CD14-positive monocyte (primary cell): ENCODE measurements at regions not wholly inside any gene's neighbourhood (a gene's known extent, or its start where the extent isn't known, plus 50 kb on each side); places are given as distances from the start of the nearest gene placed in this dataset.

Source experiments
- DNase-seq, 3 donors: peaks; one replicate each; pipeline ENCODE4 v3.0.0-alpha.2; 2011 to 2022
- H2AFZ ChIP-seq: 2 replicates; pipeline ENCODE4 v1.6.0; 2012; ENCODE audit warnings: mild to moderate bottlenecking, low read depth, low read length, inconsistent platforms; ENCODE audit not compliant: insufficient read depth, poor library complexity, severe bottlenecking
- H3K27ac ChIP-seq, 2 donors: 1 replicate in 1 of 2; 2 replicates in 1 of 2; pipeline ENCODE4 v1.5.1; 2012 to 2013; ENCODE audit warnings: low read length in 2 of 2, control low read depth in 1 of 2, inconsistent platforms in 1 of 2, low read depth in 1 of 2, mild to moderate bottlenecking in 1 of 2
- H3K27me3 ChIP-seq, 2 donors: one replicate each; pipeline versions ENCODE4 v1.6.0 to v1.6.1; 2011 to 2013; ENCODE audit warnings: low read length in 2 of 2; ENCODE audit not compliant: control insufficient read depth in 2 of 2, insufficient read depth in 2 of 2
- H3K36me3 ChIP-seq, 2 donors: replicated peaks in 1 of 2; 1 replicate in 1 of 2; 2 replicates in 1 of 2; pipeline versions ENCODE4 v1.5.1 to v1.6.1; 2012 to 2013; ENCODE audit warnings: low read length in 2 of 2, control low read depth in 1 of 2, inconsistent platforms in 1 of 2, mild to moderate bottlenecking in 1 of 2; ENCODE audit not compliant: insufficient read depth in 2 of 2, control insufficient read depth in 1 of 2
- H3K4me1 ChIP-seq, 2 donors: 1 replicate in 1 of 2; 2 replicates in 1 of 2; pipeline versions ENCODE4 v1.5.1 to v1.6.1; 2012 to 2013; ENCODE audit warnings: low read length in 2 of 2, control low read depth in 1 of 2, inconsistent platforms in 1 of 2, mild to moderate bottlenecking in 1 of 2, moderate library complexity in 1 of 2; ENCODE audit not compliant: insufficient read depth in 2 of 2, control insufficient read depth in 1 of 2
- H3K4me2 ChIP-seq: replicated peaks from 2 replicates; pipeline ENCODE3; 2012; ENCODE audit warnings: low read length, moderate library complexity, mild to moderate bottlenecking; ENCODE audit not compliant: poor library complexity, severe bottlenecking; ENCODE audit errors: extremely low read depth
- H3K4me3 ChIP-seq, 3 experiments: fragments of 200-600 bp in 1 of 3; sonication (generic) in 1 of 3; replicated peaks in 1 of 3; 1 replicate in 2 of 3; 2 replicates in 1 of 3; pipeline ENCODE4 v1.5.1; 2011 to 2013; ENCODE audit warnings: low read length in 3 of 3, mild to moderate bottlenecking in 3 of 3, control low read depth in 2 of 3, low read depth in 2 of 3, inconsistent platforms in 1 of 3, moderate library complexity in 1 of 3
- H3K79me2 ChIP-seq: 2 replicates; pipeline ENCODE4 v1.6.0; 2012; ENCODE audit warnings: mild to moderate bottlenecking, control low read depth, inconsistent platforms, low read length, moderate library complexity; ENCODE audit not compliant: insufficient read depth
- H3K9ac ChIP-seq: 2 replicates; pipeline ENCODE4 v1.6.0; 2017; ENCODE audit warnings: low read length, mild to moderate bottlenecking; ENCODE audit not compliant: insufficient read depth, poor library complexity, severe bottlenecking
- H3K9me3 ChIP-seq, 2 donors: replicated peaks in 1 of 2; 1 replicate in 1 of 2; 2 replicates in 1 of 2; pipeline versions ENCODE4 v1.5.1 to v1.6.1; 2012 to 2013; ENCODE audit warnings: low read length in 2 of 2, control low read depth in 1 of 2; ENCODE audit not compliant: control insufficient read depth in 1 of 2, insufficient read depth in 1 of 2
- H4K20me1 ChIP-seq: 2 replicates; pipeline ENCODE4 v1.6.0; 2012; ENCODE audit warnings: mild to moderate bottlenecking, low read length, control low read depth, moderate library complexity; ENCODE audit not compliant: insufficient read depth
- H3K27ac Mint-ChIP-seq, 7 donors: one replicate each; pipeline ENCODE4 v1.8.0; 2020; ENCODE audit warnings: mild to moderate bottlenecking in 7 of 7, mixed read lengths in 7 of 7, moderate library complexity in 6 of 7, inconsistent platforms in 2 of 7
- H3K27me3 Mint-ChIP-seq, 3 donors: one replicate each; pipeline ENCODE4 v1.8.0; 2021 to 2022; ENCODE audit warnings: low read depth in 3 of 3, mild to moderate bottlenecking in 3 of 3, mixed read lengths in 3 of 3, moderate library complexity in 3 of 3, inconsistent platforms in 1 of 3
- H3K36me3 Mint-ChIP-seq, 2 donors: one replicate each; pipeline ENCODE4 v1.8.0; 2020; ENCODE audit warnings: mixed read lengths in 2 of 2, inconsistent platforms in 1 of 2, mild to moderate bottlenecking in 1 of 2
- H3K4me1 Mint-ChIP-seq: one replicate; pipeline ENCODE4 v1.8.0; 2020; ENCODE audit warnings: mild to moderate bottlenecking, mixed read lengths
- H3K4me3 Mint-ChIP-seq, 2 donors: one replicate each; pipeline ENCODE4 v1.8.0; 2020; ENCODE audit warnings: mild to moderate bottlenecking in 2 of 2, mixed read lengths in 2 of 2, moderate library complexity in 1 of 2
- H3K9me3 Mint-ChIP-seq, 7 donors: one replicate each; pipeline ENCODE4 v1.8.0; 2020 to 2022; ENCODE audit warnings: mixed read lengths in 7 of 7, mild to moderate bottlenecking in 6 of 7, moderate library complexity in 6 of 7, inconsistent platforms in 2 of 7
- WGBS: methylation state at CpG from one replicate; pipeline ENCODE4 v1.1.5; 2013; ENCODE audit warnings: missing lambda C conversion rate; ENCODE audit not compliant: insufficient coverage; 5-methylcytosine and 5-hydroxymethylcytosine counted together
- intact Hi-C, 2 donors: fragments of 100-400 bp; cut with micrococcal nuclease; formaldehyde crosslinking; loops; one replicate each; pipeline versions ENCODE4 v1.15.0 to v1.15.1; 2023
- TF ChIP-seq, protein P1 (sequence below): fragments of 200-600 bp; IDR thresholded peaks from one replicate; pipeline ENCODE4 v1.8.0; 2022; ENCODE audit warnings: antibody characterized with exemption, mild to moderate bottlenecking

DNA sequence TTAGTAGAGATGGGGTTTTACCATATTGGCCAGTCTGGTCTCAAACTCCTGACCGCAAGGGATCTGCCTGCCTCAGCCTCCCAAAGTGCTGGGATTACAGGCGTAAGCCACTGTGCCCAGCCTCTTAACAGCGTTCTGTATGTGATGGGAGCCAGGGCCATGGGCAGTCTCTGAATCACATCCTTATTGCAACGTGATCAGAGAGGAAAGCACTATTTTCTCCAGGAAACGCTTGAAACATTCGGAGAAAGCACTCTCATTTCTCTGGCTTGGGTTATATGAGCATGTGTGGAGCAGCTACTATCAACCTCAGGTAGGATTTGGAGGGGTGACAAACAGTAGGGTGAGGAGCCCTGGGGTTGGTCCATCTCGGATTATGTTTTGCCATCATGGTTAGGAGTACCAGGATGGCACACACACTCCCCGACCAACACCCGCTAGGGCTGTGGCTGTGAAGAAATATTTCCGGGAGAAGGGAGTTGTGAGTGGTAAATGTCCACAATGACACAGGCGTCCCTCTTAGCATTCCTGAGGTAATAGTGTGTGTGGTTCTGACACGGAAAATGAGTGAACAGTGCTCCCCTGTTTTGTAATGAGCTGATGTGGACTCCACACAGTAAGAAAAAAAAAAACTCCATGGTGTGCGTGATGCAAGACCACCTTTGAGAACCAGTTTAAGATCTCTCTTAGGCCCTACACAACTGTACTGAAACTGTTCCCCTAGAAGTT is 406.2 kb upstream of the ZNF608 start:
- WGBS, result 93% methylated on average over 10 of the region's 13 CpGs
- no peak overlapping the region for H3K4me3 ChIP-seq
- Mint-ChIP-seq H3K4me1 (peaks cover 3% of the 10 kb centered on the region), H3K27me3 (peaks cover 0 to 6% (median 1%) of the 10 kb centered on the region in 3 donors), H3K4me3 (no peak overlapping the region), H3K27ac (no peak overlapping the region), H3K36me3 (no peaks in the 10 kb centered on the region), H3K9me3 (peaks cover 0 to 8% (median 0%) of the 10 kb centered on the region in 7 donors)
- no peaks in the 10 kb centered on the region for H3K79me2 ChIP-seq
- H3K27ac ChIP-seq, result no peak overlapping the region
- H4K20me1 ChIP-seq, result no peaks in the 10 kb centered on the region
- no peak overlapping the region for H3K4me2 ChIP-seq
- H3K36me3 ChIP-seq, result no peaks in the 10 kb centered on the region
- intact Hi-C loops, result no loop called here
- TF ChIP-seq, protein P1, sequence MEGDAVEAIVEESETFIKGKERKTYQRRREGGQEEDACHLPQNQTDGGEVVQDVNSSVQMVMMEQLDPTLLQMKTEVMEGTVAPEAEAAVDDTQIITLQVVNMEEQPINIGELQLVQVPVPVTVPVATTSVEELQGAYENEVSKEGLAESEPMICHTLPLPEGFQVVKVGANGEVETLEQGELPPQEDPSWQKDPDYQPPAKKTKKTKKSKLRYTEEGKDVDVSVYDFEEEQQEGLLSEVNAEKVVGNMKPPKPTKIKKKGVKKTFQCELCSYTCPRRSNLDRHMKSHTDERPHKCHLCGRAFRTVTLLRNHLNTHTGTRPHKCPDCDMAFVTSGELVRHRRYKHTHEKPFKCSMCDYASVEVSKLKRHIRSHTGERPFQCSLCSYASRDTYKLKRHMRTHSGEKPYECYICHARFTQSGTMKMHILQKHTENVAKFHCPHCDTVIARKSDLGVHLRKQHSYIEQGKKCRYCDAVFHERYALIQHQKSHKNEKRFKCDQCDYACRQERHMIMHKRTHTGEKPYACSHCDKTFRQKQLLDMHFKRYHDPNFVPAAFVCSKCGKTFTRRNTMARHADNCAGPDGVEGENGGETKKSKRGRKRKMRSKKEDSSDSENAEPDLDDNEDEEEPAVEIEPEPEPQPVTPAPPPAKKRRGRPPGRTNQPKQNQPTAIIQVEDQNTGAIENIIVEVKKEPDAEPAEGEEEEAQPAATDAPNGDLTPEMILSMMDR, result no peak
- no peaks in the 10 kb centered on the region for H3K4me1 ChIP-seq
- no peak for DNase-seq
- H3K27me3 ChIP-seq, result no peaks in the 10 kb centered on the region
- H2AFZ ChIP-seq, result no peak overlapping the region
- no peaks in the 10 kb centered on the region for H3K9me3 ChIP-seq
- no peak overlapping the region for H3K9ac ChIP-seq

DNA sequence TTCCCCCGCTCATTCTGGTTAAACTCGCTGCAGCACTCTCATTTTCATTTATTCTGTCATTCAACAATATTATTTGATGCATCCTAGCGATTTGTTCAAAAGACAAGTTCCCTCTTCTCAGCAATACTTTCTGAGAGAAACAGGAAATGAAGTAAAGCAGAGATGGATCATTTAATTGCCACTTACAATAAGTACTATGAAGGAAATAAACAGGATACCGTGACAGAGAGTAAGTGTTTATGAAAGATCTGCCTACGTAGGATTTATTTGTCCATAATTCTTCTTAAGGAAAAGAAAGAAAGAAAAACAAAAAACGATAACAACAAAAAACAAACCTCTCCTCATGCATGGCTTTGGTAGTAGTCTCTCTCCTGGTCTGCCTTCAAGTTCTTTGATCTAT is 406.8 kb upstream of the ZNF608 start:
- 50% methylated on average over 2 of the region's 6 CpGs for WGBS
- no peak overlapping the region for H3K4me3 Mint-ChIP-seq
- peaks cover 3% of the 10 kb centered on the region for H3K4me1 Mint-ChIP-seq
- Histone ChIP-seq H3K4me1 (no peaks in the 10 kb centered on the region), H3K9ac (no peak overlapping the region), H3K79me2 (no peaks in the 10 kb centered on the region), H3K4me2 (no peak overlapping the region), H3K36me3 (no peaks in the 10 kb centered on the region), H3K27me3 (no peaks in the 10 kb centered on the region), H3K9me3 (no peaks in the 10 kb centered on the region), H2AFZ (no peak overlapping the region), H4K20me1 (no peaks in the 10 kb centered on the region), H3K4me3 (no peak overlapping the region), H3K27ac (no peak overlapping the region)
- DNase-seq, result no peak
- peaks cover 0 to 6% (median 1%) of the 10 kb centered on the region in 3 donors for H3K27me3 Mint-ChIP-seq
- intact Hi-C loops, result no loop called here
- no peaks in the 10 kb centered on the region for H3K36me3 Mint-ChIP-seq
- TF ChIP-seq, protein P1, result no peak
- peaks cover 0 to 8% (median 2%) of the 10 kb centered on the region in 7 donors for H3K9me3 Mint-ChIP-seq
- H3K27ac Mint-ChIP-seq, result no peak overlapping the region
